Activated B cell treated with CpG ODN at 0.5 μM for 24 hours (primary cell): ENCODE measurements at regions not wholly inside any gene's neighbourhood (a gene's known extent, or its start where the extent isn't known, plus 50 kb on each side); places are given as distances from the start of the nearest gene placed in this dataset.

ENCODE experiments used
- ATAC-seq: fragments of 200-7000 bp; cut with Tn5 transposase; one replicate; pipeline ENCODE4 v1.10.0; 2021; ENCODE audit warnings: low read depth, mild to moderate bottlenecking, moderate library complexity
- CTCF ChIA-PET: fragments of 350-600 bp; sonication (Branson Sonifier 250); formaldehyde crosslinking; loops from one replicate; lab custom pipeline; 2021; ENCODE audit warnings: antibody characterized with exemption; lab: Charles Lee
- POLR2A ChIA-PET: fragments of 350-600 bp; sonication (Branson Sonifier 250); formaldehyde crosslinking; loops from one replicate; lab custom pipeline; 2021; ENCODE audit warnings: antibody characterized with exemption; lab: Charles Lee
- DNase-seq: peaks from one replicate; pipeline ENCODE4 v3.0.0; 2022
- H3K27ac Mint-ChIP-seq: one replicate; pipeline ENCODE4 v1.8.0; 2020; ENCODE audit warnings: mixed read lengths
- H3K27me3 Mint-ChIP-seq: one replicate; pipeline ENCODE4 v1.8.0; 2021; ENCODE audit warnings: mixed read lengths
- H3K36me3 Mint-ChIP-seq: one replicate; pipeline ENCODE4 v1.8.0; 2021; ENCODE audit warnings: low read depth, mixed read lengths
- H3K4me1 Mint-ChIP-seq: one replicate; pipeline ENCODE4 v1.8.0; 2021; ENCODE audit warnings: mixed read lengths
- H3K4me3 Mint-ChIP-seq: one replicate; pipeline ENCODE4 v1.8.0; 2020; ENCODE audit warnings: mild to moderate bottlenecking, mixed read lengths
- H3K9me3 Mint-ChIP-seq: one replicate; pipeline ENCODE4 v1.8.0; 2020; ENCODE audit warnings: mixed read lengths
- CTCF ChIP-seq: fragments of 200-600 bp; IDR thresholded peaks from one replicate; pipeline ENCODE4 v1.8.0; 2022; ENCODE audit warnings: antibody characterized with exemption, mild to moderate bottlenecking
- intact Hi-C: fragments of 100-400 bp; cut with micrococcal nuclease; formaldehyde crosslinking; loops from one replicate; pipeline ENCODE4 v1.15.1; 2024

DNA sequence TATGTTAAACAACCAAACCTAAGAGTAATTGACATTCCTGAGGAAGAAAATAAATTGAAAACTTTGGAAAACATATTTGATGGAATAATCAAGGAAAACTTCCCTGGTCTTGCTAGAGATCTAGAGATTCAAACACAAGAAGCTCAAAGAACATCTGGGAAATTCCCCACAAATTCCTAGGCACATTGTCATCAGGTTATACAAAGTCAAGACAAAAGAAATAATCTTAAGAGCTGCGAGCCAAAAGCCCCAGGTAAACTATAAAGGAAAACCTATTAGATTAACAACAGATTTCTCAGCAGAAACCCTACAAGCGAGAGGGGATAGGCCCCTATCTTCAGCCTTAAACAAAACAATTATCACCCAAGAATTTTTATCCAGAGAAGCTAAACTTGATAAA is 1082.0 kb upstream of the IGFBP7 start:
- POLR2A ChIA-PET, result no interaction called here
- H3K27ac Mint-ChIP-seq, result no peak overlapping the region

GRCh38 chr4:58191109-58191508 is 1080.9 kb upstream of the IGFBP7 start:
- intact Hi-C loops, result no loop called here
- peaks cover 10% of the 10 kb centered on the region for H3K9me3 Mint-ChIP-seq
- no peaks in the 10 kb centered on the region for H3K36me3 Mint-ChIP-seq
- H3K27me3 Mint-ChIP-seq, result no peaks in the 10 kb centered on the region
- ChIA-PET POLR2A (no interaction called here), CTCF (no interaction called here)
- no peak overlapping the region for H3K27ac Mint-ChIP-seq
- H3K4me1 Mint-ChIP-seq, result no peaks in the 10 kb centered on the region
- no peak for TF ChIP-seq CTCF
- ATAC-seq, result no peak
- no peak overlapping the region for H3K4me3 Mint-ChIP-seq
- DNase-seq, result no peak

More for the DNA sequence above, 1082.0 kb upstream of the IGFBP7 start:
- ATAC-seq (no peak), DNase-seq (no peak)
- intact Hi-C loops, result no loop called here
- TF ChIP-seq CTCF, result no peak
- CTCF ChIA-PET, result no interaction called here
- H3K36me3 Mint-ChIP-seq, result no peaks in the 10 kb centered on the region
- H3K27me3 Mint-ChIP-seq, result no peaks in the 10 kb centered on the region
- no peaks in the 10 kb centered on the region for H3K4me1 Mint-ChIP-seq
- peaks cover 10% of the 10 kb centered on the region for H3K9me3 Mint-ChIP-seq
- no peak overlapping the region for H3K4me3 Mint-ChIP-seq

GRCh38 chr4:58188316-58188715 is 1078.1 kb upstream of the IGFBP7 start:
- H3K27me3 Mint-ChIP-seq, result no peaks in the 10 kb centered on the region
- no peak overlapping the region for H3K4me3 Mint-ChIP-seq
- CTCF ChIA-PET, result no interaction called here
- H3K9me3 Mint-ChIP-seq, result peaks cover 12% of the 10 kb centered on the region
- POLR2A ChIA-PET, result no interaction called here
- no peak for ATAC-seq
- H3K36me3 Mint-ChIP-seq, result no peaks in the 10 kb centered on the region
- intact Hi-C loops, result no loop called here
- H3K4me1 Mint-ChIP-seq, result no peaks in the 10 kb centered on the region
- TF ChIP-seq CTCF, result no peak
- DNase-seq, result no peak
- no peak overlapping the region for H3K27ac Mint-ChIP-seq

- no peaks in the 10 kb centered on the region for H3K27me3 Mint-ChIP-seq
- ATAC-seq (no peak), DNase-seq (no peak)
- ChIA-PET POLR2A (no interaction called here), CTCF (no interaction called here)
- H3K4me1 Mint-ChIP-seq, result no peaks in the 10 kb centered on the region
- no peak overlapping the region for H3K4me3 Mint-ChIP-seq
- H3K36me3 Mint-ChIP-seq, result no peaks in the 10 kb centered on the region
- no peak for TF ChIP-seq CTCF
- intact Hi-C loops, result no loop called here
- H3K27ac Mint-ChIP-seq, result no peak overlapping the region
- peaks cover 6% of the 10 kb centered on the region for H3K9me3 Mint-ChIP-seq
Observed at GRCh38 chr4:58175024-58175423, 1064.8 kb upstream of the IGFBP7 start.

- POLR2A ChIA-PET, result no interaction called here
- ATAC-seq (no peak), DNase-seq (no peak)
- intact Hi-C loops, result no loop called here
- Mint-ChIP-seq H3K36me3 (no peaks in the 10 kb centered on the region), H3K27ac (no peak overlapping the region), H3K9me3 (peaks cover 6% of the 10 kb centered on the region), H3K4me3 (no peak overlapping the region), H3K4me1 (no peaks in the 10 kb centered on the region), H3K27me3 (no peaks in the 10 kb centered on the region)
- no peak for TF ChIP-seq CTCF
- CTCF ChIA-PET, result no interaction called here
Observed at GRCh38 chr4:58166490-58166889, 1056.3 kb upstream of the IGFBP7 start.
